C4-2B (cell line): ENCODE measurements at regions not wholly inside any gene's neighbourhood (a gene's known extent, or its start where the extent isn't known, plus 50 kb on each side); places are given as distances from the start of the nearest gene placed in this dataset.

Experiments
- CTCF ChIP-seq: fragments of 450-650 bp; conservative IDR thresholded peaks from 2 replicates; pipeline ENCODE4 v1.5.1; 2017; ENCODE audit warnings: mild to moderate bottlenecking
- ZFX ChIP-seq: fragments of 450-650 bp; IDR thresholded peaks from 2 replicates; pipeline ENCODE4 v1.6.1; 2017

- TF ChIP-seq CTCF (no peak), ZFX (no peak)
Observed at GRCh38 chr21:35511696-35512162, 462.6 kb upstream of the RUNX1 start.
